IPS-NIHi7 (cell line): ENCODE measurements at regions not wholly inside any gene's neighbourhood (a gene's known extent, or its start where the extent isn't known, plus 50 kb on each side); places are given as distances from the start of the nearest gene placed in this dataset.
A peak's percentile ranks its signal among the peaks of the same experiment; 100 is the strongest.
"Not testable (repeated sequence)": the region's sequence is repeated elsewhere in the genome, so short reads cannot be mapped to it uniquely, and the experiment has no call there.

Source experiments
- DNase-seq: peaks from one replicate; pipeline ENCODE4 v3.0.0; 2012; ENCODE audit warnings: mixed read lengths; ENCODE audit errors: extremely low spot score

DNA sequence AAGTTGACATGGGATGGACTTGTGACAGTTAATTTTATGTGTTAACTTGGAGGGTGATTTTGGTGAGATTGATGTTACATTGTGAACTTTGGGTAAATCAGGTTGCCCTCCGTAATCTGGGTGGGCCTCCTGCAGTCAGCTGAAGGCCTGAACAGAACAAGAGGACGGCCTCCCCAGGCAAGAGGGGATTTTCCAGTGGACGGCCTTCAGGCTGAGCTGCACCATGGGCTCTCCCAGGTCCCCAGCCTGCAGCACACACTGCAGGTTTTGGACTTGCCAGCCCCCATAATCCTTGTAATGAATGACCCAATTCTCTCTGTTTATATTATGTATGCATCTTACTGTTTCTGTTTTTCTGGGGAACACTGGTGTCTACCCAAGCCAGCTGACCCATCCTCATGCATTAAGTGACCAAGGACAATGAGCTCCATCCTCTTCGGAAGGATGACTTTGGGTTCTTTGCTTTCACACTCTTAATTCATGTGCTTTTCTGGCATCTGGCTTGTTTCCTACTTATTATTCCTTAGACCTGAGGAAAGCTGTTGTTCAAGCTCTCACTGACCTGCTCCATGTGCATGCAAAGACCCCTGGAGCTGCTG, 64.2 kb downstream of the DACT2 start:
- DNase-seq = no peak

DNA sequence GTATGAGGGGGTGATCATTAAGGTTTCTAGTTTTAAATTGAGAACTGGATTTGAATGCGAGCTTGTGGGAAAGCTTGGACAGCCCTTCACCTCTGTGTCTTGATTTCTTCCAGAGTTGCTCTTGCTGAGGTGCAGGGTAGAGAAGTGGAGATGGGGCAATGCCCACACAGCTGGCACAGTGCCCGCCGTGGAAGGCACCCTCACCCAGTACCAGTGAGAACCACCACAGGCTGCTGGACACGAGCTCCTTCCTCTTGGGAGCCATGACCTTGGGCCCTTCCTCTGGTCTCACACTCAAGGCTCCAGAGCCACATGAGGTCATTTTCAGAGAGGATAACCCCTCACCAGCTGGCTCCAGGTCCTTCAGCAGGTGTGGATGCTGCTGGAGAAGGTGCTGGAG, 67.3 kb downstream of the DACT2 start:
- DNase-seq = no peak

DNA sequence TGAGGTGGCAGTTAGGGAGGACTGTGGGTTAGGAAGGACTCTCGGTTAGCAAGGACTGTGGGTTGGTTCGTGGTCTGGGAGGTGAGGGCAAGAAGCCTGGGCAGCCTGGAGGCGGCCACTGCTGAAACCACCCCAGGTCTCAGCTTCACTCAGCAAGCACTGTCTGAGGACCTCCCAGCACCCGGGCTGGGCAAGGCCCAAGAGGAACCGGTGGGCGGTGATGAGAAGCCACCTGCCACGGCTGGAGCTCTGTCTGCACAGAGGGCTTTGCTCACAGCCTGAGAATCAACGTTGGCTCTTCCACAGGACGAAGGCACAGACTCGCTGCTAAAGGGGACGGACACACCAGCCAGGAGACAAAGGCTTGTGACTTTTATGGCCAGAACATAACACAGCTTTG, 69.3 kb downstream of the DACT2 start:
- no peak for DNase-seq

GRCh38 chr6:168249746-168250145, 69.8 kb downstream of the DACT2 start:
- no peak for DNase-seq

GRCh38 chr6:168248148-168248620, 71.4 kb downstream of the DACT2 start:
- no peak for DNase-seq

- no peak for DNase-seq
Observed at GRCh38 chr6:168247443-168248147, 72.0 kb downstream of the DACT2 start.

DNA sequence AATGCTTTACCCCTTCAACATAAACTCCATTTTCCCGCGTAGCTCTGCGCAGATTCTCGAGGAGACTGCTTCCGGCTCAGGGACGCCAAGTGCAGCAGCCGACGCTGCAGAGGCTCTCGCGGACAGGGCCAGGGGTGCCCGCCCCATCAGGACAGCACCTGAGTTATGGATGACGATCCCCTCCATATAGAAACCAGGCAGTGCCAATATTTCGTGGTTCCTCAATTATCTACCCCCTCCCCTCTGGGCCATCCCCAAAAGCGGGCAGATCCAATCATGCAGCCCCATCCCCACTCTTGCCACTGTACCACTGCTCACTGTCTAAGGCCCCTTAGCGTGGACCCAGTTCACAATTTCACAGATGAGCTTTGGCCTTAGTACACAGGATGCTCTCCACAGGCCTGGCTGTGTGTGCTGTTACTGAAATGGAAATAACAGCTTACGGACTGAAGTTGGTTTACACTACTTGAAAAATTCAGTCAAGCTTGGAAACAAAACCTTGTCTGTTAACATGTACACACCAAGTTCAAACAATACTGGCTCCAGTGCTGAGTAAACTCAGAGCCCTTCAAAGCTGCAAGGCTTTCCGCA, 74.5 kb downstream of the DACT2 start:
- no peak for DNase-seq

GRCh38 chr6:168243812-168244376, 75.7 kb downstream of the DACT2 start:
- no peak for DNase-seq

DNA sequence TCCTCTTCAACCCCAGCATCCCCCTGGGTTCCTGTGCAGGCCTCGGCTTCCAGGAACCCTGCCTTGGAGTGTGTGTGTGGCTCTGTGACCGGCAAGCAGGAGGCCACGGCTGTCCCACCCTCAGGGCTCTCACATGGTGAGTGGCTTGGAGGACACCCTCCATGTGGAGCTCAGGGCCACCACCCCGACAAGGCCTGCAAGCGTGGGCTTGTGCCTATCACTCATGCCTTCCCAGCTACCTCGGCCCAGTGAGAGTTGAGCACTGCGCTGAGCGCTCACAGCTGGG, 76.7 kb downstream of the DACT2 start:
- DNase-seq = no peak

- DNase-seq = no peak
Observed at GRCh38 chr6:168242111-168242939, 77.3 kb downstream of the DACT2 start.

GRCh38 chr6:168240160-168240559, 79.4 kb downstream of the DACT2 start:
- DNase-seq = no peak

DNA sequence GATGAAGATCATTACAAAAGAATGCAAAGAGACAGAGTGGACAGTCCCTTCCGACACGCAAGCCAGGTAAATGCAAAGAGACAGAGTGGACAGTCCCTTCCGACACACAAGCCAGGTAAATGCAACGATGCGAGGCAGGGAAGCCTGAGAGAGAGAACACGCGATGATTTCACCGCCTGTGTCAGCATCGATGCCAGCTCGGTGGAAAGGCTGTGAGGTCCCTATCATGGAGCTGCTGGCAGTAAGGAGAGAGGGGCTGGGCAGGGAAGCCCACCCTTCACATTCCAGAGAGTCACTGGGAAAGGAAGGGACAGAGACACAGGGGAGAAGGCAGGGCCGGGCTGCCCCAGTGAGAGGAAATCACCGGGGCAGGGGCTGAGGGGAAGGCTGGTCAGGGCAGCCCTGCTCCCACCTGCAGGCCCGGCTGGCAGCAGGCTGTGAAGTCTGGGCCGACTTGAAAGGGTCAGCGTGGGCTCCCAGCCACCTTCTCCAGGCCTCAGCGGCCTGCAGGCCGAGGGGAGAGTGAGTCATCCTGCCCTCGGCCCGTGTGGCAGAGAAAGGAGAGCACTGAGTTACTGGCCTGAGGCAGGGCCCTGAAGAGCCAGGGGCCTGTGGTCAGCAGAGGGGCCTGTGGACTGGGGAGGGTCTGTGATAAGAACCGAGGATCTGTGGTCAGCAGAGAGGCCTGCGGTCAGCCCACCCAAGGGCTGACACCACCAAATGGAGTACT, 80.4 kb downstream of the DACT2 start:
- DNase-seq = peak; percentile 38

DNA sequence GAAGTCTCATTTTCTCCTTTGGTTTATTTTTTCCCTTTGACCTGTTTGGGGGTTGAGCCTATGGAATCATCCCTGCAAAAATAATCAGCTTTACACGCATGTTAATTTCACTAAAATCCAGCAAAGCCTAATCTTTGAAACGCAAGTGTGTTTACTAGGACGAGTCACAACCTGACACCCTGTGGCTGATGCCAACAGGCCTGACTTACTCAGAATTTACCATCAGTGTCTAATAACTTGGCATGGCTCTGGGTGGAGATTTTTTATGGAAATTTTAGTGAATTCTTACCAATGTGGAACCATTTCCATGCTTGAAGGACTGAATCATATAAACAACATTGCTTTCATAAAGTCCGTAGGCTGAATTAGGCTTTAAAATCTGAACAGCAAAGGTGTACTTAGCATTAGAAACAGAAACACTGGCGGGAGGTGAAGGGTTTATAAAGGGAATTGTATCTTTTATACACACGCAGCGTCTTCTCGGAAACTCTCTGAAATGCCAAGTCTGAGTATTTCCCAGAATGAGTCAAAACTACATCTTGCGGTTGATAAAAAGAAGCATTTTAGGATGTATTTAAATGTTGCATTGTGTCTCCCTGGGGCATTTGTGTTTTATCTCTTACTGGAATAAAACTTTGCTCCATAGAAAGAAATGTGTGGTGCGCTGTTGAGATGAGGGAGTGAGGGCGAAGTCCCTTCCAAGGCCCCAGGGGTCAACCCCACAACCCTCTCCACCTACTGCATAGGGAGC, 81.2 kb downstream of the DACT2 start:
- no peak for DNase-seq

DNA sequence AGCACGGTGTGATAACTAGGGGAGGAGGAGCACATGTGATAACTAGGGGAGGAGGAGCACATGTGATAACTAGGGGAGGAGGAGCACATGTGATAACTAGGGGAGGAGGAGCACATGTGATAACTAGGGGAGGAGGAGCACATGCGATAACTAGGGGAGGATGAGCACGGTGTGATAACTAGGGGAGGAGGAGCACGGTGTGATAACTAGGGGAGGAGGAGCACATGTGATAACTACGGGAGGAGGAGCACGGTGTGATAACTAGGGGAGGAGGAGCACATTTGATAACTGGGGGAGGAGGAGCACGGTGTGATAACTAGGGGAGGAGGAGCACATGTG, 85.7 kb downstream of the DACT2 start:
- not testable (repeated sequence) for DNase-seq

DNA sequence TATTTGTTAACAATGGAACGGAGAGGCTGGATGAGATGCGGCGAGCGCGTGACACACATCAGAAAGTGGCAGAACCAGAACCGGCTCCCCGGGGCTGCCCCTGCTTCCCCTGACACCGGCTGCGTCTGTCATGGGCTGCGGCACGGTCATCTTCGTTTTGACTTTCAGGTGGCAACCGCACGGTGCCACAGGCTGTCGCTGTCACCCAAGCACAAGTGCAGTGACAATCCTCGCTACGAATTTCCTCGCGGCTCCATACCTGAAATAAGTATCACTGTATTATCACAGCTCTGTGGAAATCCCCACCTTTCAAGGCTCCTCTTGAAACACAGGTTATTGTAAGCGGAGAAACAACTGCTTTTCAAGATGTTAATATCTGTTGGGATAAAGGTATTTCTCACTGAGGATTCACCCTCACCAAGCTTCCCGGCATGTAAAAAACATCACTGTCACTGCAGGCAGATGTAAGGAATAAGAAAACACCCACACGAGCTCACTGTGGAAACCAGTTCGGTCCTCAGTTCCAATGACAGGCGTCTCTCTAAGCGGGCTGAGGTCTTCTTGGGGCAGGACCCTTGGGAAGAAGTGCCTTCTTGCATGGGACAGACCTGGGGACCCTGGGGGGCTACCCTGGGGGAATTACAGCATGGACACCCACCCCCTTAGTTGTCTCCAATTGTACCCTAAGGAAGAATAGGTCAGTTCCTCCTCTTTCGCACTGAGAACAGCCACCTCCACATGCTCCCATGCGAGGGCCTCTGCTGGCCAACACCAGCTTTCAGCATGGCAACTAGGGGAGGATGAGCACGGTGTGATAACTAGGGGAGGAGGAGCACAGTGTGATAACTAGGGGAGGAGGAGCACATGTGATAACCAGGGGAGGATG, 86.3 kb downstream of the DACT2 start:
- no peak for DNase-seq

DNA sequence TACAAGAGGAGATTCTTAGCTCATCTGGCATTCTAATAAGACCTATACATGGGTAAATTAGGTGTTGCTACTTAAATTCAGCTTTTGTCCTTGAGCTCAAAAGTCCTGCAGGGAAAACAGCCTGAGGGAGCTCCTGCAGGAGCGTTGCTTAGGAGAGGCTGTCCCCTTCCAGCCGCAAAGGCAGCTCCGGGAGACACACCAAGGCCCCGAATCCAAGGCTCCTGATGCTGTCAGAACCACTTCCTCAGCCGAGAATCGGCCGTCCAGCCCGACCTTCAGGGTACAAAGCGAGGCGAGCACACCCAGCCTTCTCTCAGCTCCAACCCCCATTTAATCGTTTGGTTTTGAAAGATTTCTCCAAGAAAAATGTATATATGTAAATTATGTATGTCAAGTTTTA, 87.0 kb downstream of the DACT2 start:
- DNase-seq = peak; percentile 51

DNA sequence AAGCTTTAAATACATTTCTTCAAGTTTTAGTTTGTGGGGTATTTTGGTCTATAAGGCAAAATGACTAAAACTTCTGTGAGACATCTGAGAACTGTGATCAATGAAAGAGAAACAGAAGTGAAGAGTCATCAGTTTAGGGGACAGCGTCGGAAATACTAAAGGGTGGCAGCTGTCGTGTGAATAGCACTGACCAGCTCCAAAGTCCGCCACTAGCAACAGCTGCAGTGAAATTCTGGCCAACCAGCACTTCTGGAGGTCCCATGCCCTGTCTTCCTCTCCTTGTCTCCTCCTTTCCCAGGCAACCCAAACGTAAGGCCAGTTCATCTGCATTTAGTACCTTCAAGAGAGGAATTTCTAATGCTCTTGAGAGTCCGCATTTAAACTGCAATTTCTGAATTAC, 87.5 kb downstream of the DACT2 start:
- DNase-seq = no peak

DNA sequence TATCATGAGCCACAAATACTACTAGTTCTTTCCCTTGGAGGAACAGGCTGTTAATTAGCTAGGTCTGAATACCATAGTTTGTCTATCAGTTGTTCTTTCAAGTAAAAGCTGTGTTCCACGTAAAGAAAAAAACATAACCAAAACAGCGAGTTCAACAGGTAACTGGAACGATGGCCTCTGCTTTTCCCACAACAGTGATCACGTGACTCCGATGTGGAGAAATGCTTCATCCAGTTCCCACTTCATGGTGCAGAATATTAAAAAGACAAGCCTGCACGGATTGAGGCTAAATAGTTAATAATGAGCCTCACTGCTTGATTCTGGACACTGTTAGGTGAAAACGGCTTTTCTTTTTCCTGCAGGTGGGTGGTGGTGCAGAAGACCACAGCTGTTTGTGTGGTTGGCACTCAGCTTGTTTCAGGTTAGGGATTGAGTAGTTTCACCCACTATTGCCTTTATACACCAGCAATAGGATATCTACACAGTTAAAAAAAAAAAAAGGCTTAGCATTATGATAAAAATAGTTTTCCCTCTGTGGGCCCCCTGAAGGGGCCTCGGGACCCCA, 88.1 kb downstream of the DACT2 start:
- DNase-seq = no peak

DNA sequence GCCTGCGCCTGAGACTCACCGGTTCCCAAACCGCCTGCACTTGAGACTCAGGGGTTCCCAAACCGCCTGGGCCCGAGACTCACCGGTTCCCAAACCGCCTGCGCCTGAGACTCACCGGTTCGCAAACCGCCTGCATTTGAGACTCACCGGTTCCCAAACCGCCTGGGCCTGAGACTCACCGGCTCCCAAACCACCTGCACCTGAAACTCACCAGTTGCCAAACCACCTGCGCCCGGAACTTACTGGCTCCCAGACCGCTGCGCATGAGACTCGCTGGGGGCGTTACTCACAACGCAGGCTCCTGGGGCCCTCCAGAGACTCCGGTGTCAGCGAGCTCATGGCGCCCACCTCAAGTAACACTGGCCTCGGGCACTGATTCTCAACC, 90.2 kb downstream of the DACT2 start:
- no peak for DNase-seq
